Ishikawa (cell line): ENCODE measurements at regions not wholly inside any gene's neighbourhood (a gene's known extent, or its start where the extent isn't known, plus 50 kb on each side); places are given as distances from the start of the nearest gene placed in this dataset.

Experiments used
- CEBPB ChIP-seq: IDR thresholded peaks from 2 replicates; pipeline ENCODE4 v1.6.1; 2012
- CREB1 ChIP-seq: IDR thresholded peaks from 2 replicates; pipeline ENCODE4 v1.6.1; 2012; ENCODE audit warnings: low read depth
- EGR1 ChIP-seq: IDR thresholded peaks from 2 replicates; pipeline ENCODE4 v1.6.1; 2012
- EP300 ChIP-seq: IDR thresholded peaks from 2 replicates; pipeline ENCODE4 v1.6.1; 2012; ENCODE audit warnings: borderline replicate concordance
- FOXM1 ChIP-seq: IDR thresholded peaks from 2 replicates; pipeline ENCODE4 v1.6.1; 2012; ENCODE audit warnings: low read depth, borderline replicate concordance
- MAX ChIP-seq: IDR thresholded peaks from 2 replicates; pipeline ENCODE4 v1.6.1; 2012
- NFIC ChIP-seq: IDR thresholded peaks from 2 replicates; pipeline ENCODE4 v1.6.1; 2012
- RAD21 ChIP-seq: IDR thresholded peaks from 2 replicates; pipeline ENCODE4 v1.6.1; 2012; ENCODE audit warnings: low read depth
- TAF1 ChIP-seq: IDR thresholded peaks from 2 replicates; pipeline ENCODE4 v1.6.1; 2012; ENCODE audit warnings: low read depth, mild to moderate bottlenecking
- TCF12 ChIP-seq: IDR thresholded peaks from 2 replicates; pipeline ENCODE4 v1.6.1; 2012; ENCODE audit warnings: low read depth
- TEAD4 ChIP-seq: IDR thresholded peaks from 2 replicates; pipeline ENCODE4 v1.6.1; 2012
- USF1 ChIP-seq: IDR thresholded peaks from 2 replicates; pipeline ENCODE4 v1.6.1; 2012
- YY1 ChIP-seq: IDR thresholded peaks from 2 replicates; pipeline ENCODE4 v1.6.1; 2012; ENCODE audit warnings: low read depth
- ZBTB7A ChIP-seq: IDR thresholded peaks from 2 replicates; pipeline ENCODE4 v1.6.1; 2012; ENCODE audit warnings: low read depth
- TF ChIP-seq, protein P1 (sequence below): IDR thresholded peaks from 2 replicates; pipeline ENCODE4 v1.6.1; 2012; ENCODE audit warnings: low read depth, mild to moderate bottlenecking

GRCh38 chr2:22487541-22487940 lies 897.4 kb upstream of the KLHL29 start:
- TF ChIP-seq MAX (no peak), EGR1 (no peak), TCF12 (no peak), RAD21 (no peak), USF1 (no peak), ZBTB7A (no peak), TAF1 (no peak), CEBPB (no peak), FOXM1 (no peak), TEAD4 (no peak), EP300 (no peak), YY1 (no peak), CREB1 (no peak), NFIC (no peak)
- TF ChIP-seq, protein P1, sequence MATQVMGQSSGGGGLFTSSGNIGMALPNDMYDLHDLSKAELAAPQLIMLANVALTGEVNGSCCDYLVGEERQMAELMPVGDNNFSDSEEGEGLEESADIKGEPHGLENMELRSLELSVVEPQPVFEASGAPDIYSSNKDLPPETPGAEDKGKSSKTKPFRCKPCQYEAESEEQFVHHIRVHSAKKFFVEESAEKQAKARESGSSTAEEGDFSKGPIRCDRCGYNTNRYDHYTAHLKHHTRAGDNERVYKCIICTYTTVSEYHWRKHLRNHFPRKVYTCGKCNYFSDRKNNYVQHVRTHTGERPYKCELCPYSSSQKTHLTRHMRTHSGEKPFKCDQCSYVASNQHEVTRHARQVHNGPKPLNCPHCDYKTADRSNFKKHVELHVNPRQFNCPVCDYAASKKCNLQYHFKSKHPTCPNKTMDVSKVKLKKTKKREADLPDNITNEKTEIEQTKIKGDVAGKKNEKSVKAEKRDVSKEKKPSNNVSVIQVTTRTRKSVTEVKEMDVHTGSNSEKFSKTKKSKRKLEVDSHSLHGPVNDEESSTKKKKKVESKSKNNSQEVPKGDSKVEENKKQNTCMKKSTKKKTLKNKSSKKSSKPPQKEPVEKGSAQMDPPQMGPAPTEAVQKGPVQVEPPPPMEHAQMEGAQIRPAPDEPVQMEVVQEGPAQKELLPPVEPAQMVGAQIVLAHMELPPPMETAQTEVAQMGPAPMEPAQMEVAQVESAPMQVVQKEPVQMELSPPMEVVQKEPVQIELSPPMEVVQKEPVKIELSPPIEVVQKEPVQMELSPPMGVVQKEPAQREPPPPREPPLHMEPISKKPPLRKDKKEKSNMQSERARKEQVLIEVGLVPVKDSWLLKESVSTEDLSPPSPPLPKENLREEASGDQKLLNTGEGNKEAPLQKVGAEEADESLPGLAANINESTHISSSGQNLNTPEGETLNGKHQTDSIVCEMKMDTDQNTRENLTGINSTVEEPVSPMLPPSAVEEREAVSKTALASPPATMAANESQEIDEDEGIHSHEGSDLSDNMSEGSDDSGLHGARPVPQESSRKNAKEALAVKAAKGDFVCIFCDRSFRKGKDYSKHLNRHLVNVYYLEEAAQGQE, result no peak

DNA sequence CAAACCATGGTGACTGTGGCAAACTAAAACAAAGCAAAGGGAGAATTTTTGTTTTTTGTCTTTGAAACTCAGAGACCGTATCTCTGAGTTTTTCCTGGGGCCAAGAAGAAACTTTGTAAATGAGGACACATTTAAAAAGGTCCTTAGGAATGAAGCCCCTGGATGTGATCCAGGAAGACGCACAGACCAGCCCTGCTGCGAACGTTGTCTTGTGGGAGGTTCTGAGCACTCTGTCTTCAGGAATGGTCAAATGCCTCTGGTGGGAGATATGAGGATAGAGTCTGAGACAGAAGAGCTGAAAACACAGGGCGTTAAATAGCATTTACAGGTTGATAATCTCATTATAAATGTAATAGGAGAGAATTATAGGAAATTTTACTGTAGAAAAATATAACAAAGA lies 893.5 kb upstream of the KLHL29 start:
- TF ChIP-seq FOXM1 (no peak), TCF12 (no peak), ZBTB7A (no peak), EGR1 (no peak)

GRCh38 chr2:22494156-22494555 lies 890.8 kb upstream of the KLHL29 start:
- TF ChIP-seq TCF12 (no peak), ZBTB7A (no peak), CREB1 (no peak), NFIC (no peak), CEBPB (no peak), EGR1 (no peak), EP300 (no peak), FOXM1 (no peak), USF1 (no peak), MAX (no peak), RAD21 (no peak), YY1 (no peak), TAF1 (no peak), TEAD4 (no peak)
- TF ChIP-seq, protein P1, result no peak

DNA sequence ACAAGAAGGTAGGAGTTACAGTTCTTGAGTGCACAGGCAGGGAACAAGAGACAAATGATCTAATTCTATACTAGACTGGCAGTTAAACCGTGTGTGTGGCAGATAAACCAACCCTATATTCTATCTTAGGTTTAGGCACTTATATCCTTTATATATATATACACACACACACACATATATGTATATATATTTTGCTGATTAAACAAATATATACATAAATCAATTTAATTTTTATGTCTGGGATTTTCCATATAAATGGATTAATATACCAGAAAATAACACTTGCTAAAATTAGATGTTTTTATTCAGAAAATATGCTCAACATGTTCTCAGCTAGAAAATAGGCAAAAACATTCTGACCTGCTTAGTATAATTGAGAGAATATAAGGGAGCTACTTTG lies 887.9 kb upstream of the KLHL29 start:
- TF ChIP-seq TCF12 (no peak), EP300 (no peak), NFIC (no peak), FOXM1 (no peak), RAD21 (no peak), USF1 (no peak), EGR1 (no peak), YY1 (no peak), TEAD4 (no peak), CEBPB (no peak), TAF1 (no peak), ZBTB7A (no peak), MAX (no peak), CREB1 (no peak)
- TF ChIP-seq, protein P1, result no peak
